Head of caudate nucleus (tissue), 42 donors: ENCODE measurements at regions not wholly inside any gene's neighbourhood (a gene's known extent, or its start where the extent isn't known, plus 50 kb on each side); places are given as distances from the start of the nearest gene placed in this dataset.

Experiments used
- DNase-seq, 42 donors: peaks; one replicate each; pipeline versions ENCODE4 v3.0.0 to v3.0.0-alpha.2; 2020 to 2021; ENCODE audit warnings: mixed read lengths in 7 of 42
- intact Hi-C: fragments of 100-400 bp; cut with DNase I; formaldehyde crosslinking; loops from one replicate; pipeline ENCODE4 v1.15.0; 2022

GRCh38 chr11:134893810-134894685, 482.0 kb upstream of the B3GAT1 start:
- DNase-seq: peak in 1 of 42 donors; percentile 25
- intact Hi-C loops: no loop called here

- intact Hi-C loops: no loop called here
- DNase-seq: peak in 1 of 42 donors; percentile 13
Measured at GRCh38 chr11:134890446-134890845, 478.4 kb upstream of the B3GAT1 start.

GRCh38 chr11:134889832-134890231, 477.8 kb upstream of the B3GAT1 start:
- DNase-seq: peak in 1 of 42 donors; percentile 3

GRCh38 chr11:134888821-134889220, 476.8 kb upstream of the B3GAT1 start:
- intact Hi-C loops: no loop called here
- DNase-seq: peak in 1 of 42 donors; percentile 24

More at GRCh38 chr11:134889832-134890231, 477.8 kb upstream of the B3GAT1 start:
- intact Hi-C loops: no loop called here

DNA sequence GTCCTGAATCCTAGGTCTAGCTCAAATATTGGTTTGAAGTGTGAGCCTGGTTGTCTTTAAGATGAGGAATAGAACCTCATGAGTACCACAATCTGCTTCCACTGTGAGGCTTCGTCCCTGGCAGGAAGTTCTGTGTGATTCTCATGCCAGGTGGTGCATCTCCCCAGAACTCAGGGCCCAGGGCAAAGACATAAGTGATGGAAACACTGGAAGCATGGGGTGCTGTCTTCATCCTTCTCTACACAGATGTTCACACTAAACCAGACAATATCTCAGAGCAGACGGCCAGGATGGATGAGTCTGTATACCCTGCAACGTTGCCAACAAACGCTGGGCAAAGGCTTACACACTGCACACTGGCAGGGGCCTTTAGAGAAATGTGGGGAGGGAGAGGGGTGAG, 475.9 kb upstream of the B3GAT1 start:
- intact Hi-C loops: no loop called here
- peak in 1 of 42 donors; percentile 30 for DNase-seq

DNA sequence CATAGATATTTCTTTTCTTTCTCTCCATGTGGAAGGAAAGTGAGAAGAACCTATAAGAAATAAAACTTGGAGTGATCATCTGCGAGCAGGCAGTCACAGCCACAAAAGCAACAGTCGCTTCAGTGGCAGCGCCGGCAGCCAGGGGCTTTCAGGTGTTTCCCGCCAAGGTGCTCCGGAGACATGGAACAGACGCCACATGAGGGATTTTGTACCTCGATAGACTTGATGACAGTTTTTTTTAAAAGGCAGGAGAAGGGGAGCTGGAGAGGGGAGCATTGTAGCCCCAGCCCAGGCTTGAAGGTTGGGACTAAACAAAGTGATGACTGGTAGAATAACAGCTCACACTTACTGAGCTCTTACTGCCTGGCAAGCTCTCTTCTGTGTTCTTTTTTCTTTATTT, 471.4 kb upstream of the B3GAT1 start:
- DNase-seq: peak in 1 of 42 donors; percentile 24
- intact Hi-C loops: no loop called here

- intact Hi-C loops: no loop called here
- peak in 1 of 42 donors; percentile 16 for DNase-seq
Measured at GRCh38 chr11:134882671-134883297, 470.7 kb upstream of the B3GAT1 start.

DNA sequence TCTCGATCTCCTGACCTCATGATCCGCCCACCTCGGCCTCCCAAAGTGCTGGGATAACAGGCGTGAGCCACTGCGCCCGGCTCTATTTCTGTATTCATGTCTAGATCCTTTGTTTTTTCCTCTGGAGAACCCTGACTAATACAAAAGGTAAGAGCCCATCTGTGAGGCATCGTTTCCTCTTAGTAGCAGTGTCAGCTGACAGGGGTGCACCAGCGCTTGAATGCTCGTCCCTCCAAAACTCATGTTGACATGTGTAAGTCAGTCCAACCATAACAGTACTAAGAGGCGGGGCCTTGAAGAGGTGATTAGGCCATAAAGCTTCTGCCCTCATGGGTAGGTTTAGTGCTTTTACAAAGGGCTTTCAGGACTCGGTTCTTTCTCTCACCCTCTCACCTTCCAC, 470.1 kb upstream of the B3GAT1 start:
- peak in 1 of 42 donors; percentile 14 for DNase-seq
- intact Hi-C loops: no loop called here

DNA sequence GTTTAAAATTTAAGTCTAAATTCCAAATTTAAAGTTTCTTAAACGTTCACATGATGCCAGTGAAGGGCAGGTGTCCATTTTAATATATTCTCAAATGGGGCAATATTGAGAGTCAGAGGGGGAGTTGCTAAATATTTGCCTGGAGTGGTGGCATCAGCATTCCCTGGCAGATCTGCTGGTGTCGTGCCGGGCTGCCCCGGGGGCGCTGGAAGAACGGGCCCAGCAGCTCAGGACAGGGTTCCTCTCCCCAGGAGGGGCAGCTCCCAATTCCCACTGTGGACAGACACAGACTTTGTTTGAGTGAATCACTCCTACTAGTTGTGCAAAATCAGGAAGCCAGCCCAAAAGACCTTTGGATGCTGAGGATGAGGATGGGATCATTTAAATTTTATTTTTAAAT, 468.7 kb upstream of the B3GAT1 start:
- DNase-seq: peak in 1 of 42 donors; percentile 18
- intact Hi-C loops: no loop called here

GRCh38 chr11:134879931-134880330, 467.9 kb upstream of the B3GAT1 start:
- peak in 1 of 42 donors; percentile 10 for DNase-seq
- intact Hi-C loops: no loop called here

- intact Hi-C loops: no loop called here
- DNase-seq: peak in 1 of 42 donors; percentile 9
Measured at GRCh38 chr11:134879341-134879740, 467.3 kb upstream of the B3GAT1 start.

- intact Hi-C loops: no loop called here
- DNase-seq: peak in 1 of 42 donors; percentile 17
Measured at GRCh38 chr11:134878785-134879184, 466.7 kb upstream of the B3GAT1 start.

DNA sequence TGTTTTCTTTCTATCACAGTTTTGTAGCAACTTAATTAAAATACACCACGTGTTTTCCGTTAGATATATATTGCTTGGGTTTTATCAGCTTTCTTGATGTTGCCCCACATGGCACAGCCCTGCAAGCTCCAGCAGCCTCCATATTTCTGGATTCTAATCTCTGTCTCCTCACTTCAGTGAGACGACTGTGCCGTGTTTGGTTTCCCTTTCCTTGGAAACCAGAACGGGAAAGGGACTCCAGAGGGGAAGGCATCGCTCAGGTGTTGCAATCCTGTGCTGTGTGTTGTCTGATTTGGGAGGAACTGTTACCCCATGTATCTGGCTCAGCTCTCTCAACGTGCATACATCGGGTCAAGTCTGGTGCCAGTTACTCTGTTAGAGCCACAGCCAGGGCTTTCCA, 464.2 kb upstream of the B3GAT1 start:
- intact Hi-C loops: no loop called here
- peak in 1 of 42 donors; percentile 5 for DNase-seq

- intact Hi-C loops: no loop called here
- DNase-seq: no peak
Measured at GRCh38 chr11:134866981-134867675, 455.1 kb upstream of the B3GAT1 start.

DNA sequence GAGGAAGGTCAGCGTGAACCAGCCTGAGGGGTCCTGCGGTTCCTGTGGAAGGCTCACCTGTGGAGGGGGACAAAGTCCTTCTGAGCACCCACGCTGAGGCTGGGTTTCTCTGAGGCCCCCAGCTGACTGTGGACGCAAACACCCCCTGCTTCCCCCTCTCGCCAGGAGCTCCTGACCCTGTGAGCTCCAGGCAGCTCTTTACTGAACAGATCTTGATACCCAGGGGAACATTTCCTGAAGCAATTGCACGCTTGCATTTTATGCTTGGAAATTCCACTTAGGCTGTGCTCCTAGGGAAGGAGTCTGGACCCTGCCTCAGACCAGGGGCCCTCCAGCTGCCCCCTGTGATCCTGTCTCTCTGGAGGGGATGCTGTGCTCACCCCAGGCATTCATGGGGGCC, 454.2 kb upstream of the B3GAT1 start:
- DNase-seq: peak in 1 of 42 donors; percentile 23
- intact Hi-C loops: no loop called here

- DNase-seq: no peak
- intact Hi-C loops: no loop called here
Measured at GRCh38 chr11:134864968-134865305, 452.9 kb upstream of the B3GAT1 start.

- intact Hi-C loops: no loop called here
Measured at GRCh38 chr11:134864233-134864967, 452.4 kb upstream of the B3GAT1 start.

DNA sequence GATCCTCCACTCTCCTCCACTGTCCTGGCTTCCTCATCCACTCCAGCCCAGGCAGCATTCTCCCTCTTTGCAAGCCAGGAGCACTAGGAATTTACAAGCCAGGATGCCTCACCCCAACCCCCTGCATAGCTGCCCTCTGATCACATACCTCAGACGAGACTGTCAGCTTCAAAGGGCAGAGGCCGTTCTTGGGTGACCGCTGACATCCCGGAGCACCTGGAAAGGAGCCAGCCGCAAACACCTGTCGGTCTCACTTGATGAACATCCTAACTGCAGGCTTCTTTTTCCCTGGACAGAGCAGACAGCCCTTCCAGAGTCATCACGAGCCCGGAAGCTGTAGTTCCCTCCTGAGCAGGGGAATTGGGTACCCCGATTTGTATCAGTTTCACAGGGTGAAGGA, 451.3 kb upstream of the B3GAT1 start:
- no peak for DNase-seq
- intact Hi-C loops: no loop called here

More at GRCh38 chr11:134864233-134864967, 452.4 kb upstream of the B3GAT1 start:
- no peak for DNase-seq

GRCh38 chr11:134862587-134863195, 450.6 kb upstream of the B3GAT1 start:
- intact Hi-C loops: no loop called here
- DNase-seq: no peak
